ENCODE measurements at regions not wholly inside any gene's neighbourhood (a gene's known extent, or its start where the extent isn't known, plus 50 kb on each side); places are given as distances from the start of the nearest gene placed in this dataset.

DNA sequence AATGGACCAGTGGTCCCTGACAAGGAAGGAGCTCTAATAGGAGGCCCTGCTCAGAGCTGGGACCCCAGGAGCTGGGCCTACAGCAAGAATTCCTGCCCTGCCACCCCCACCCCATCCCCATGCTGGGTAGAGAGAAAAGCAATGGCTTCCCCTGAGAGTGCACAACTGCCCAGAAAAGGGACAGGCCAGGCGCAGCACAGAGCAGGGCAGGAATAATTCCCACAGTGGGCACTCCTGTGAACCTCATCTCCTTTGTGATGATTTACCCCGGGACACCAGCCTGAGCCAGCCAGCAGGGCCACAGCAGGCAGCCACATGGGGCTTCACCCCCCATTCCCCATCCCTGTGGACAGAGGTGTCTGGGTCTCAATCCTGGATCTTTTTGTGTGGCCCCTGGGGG, 104.0 kb upstream of the IQSEC1 start:
- Histone ChIP-seq H3K79me2 (ENCODE audit: control insufficient read depth, insufficient read depth, low read length) (no peaks in the 10 kb centered on the region), H3K9me1 (ENCODE audit: control insufficient read depth, insufficient read depth, low read length) (no peaks in the 10 kb centered on the region), H3K9ac (ENCODE audit: insufficient read depth in 1 of 2, low read depth in 2 of 2, low read length in 2 of 2) (no peak overlapping the region), H3K27ac (ENCODE audit: extremely low read depth, low read depth, low read length) (no peak overlapping the region), H2AFZ (ENCODE audit: low read depth, low read length) (no peak overlapping the region), H3K4me3 (no peak overlapping the region), H4K20me1 (replicated peaks; ENCODE audit: control insufficient read depth, insufficient read depth, low read length) (no peaks in the 10 kb centered on the region; the same call in none of the 2 replicates), H3K4me2 (ENCODE audit: insufficient read depth, low read length) (no peak overlapping the region), H3K4me1 (replicated peaks in 1 of 2; ENCODE audit: control insufficient read depth in 2 of 2, insufficient read depth in 2 of 2, low read length in 2 of 2) (no peaks in the 10 kb centered on the region; a peak in 1 of 5 replicates), H3K27me3 (ENCODE audit: control insufficient read depth in 2 of 2, insufficient read depth in 2 of 2, low read length in 2 of 2) (peaks cover 9 to 24% of the 10 kb centered on the region in 2 experiments; a peak in 4 of 5 replicates), H3K36me3 (ENCODE audit: control insufficient read depth, insufficient read depth, low read length) (no peaks in the 10 kb centered on the region), H3K9me3 (replicated peaks; ENCODE audit: control insufficient read depth, insufficient read depth, low read depth, low read length) (peaks cover 3% of the 10 kb centered on the region; the same call in 1 of the 2 replicates)
- BruUV-seq (replicated peaks), result no TSS peak
- DNase-seq (ENCODE audit: extremely low read depth in 1 of 4, low spot score in 3 of 4), result no peak
- 0% methylated on average over 2 of the region's 2 CpGs for WGBS (ENCODE audit: insufficient coverage, low coverage, missing lambda C conversion rate)
- CTCF ChIA-PET (ENCODE audit: low intra/inter-chr PET ratio), result no interaction called here
- TF ChIP-seq RBFOX2 (IDR thresholded peaks at IDR 0.05; ENCODE audit: low read depth, low read length) (no peak), DACH1 (IDR thresholded peaks at IDR 0.05; ENCODE audit: partially characterized antibody) (no peak), BRD4 (IDR thresholded peaks at IDR 0.05) (no peak), NFE2L1 (tag; IDR thresholded peaks at IDR 0.05; ENCODE audit: borderline replicate concordance, low read depth) (no peak), ASH1L (IDR thresholded peaks at IDR 0.05; ENCODE audit: borderline replicate concordance, low read depth, partially characterized antibody) (no peak), ETV1 (tag; conservative IDR thresholded peaks at IDR 0.05; ENCODE audit: low read depth) (no peak), GTF2A2 (tag; IDR thresholded peaks at IDR 0.05) (no peak), HCFC1 (IDR thresholded peaks at IDR 0.05; ENCODE audit: low read depth, low read length) (no peak)
- TF ChIP-seq, protein P1, sequence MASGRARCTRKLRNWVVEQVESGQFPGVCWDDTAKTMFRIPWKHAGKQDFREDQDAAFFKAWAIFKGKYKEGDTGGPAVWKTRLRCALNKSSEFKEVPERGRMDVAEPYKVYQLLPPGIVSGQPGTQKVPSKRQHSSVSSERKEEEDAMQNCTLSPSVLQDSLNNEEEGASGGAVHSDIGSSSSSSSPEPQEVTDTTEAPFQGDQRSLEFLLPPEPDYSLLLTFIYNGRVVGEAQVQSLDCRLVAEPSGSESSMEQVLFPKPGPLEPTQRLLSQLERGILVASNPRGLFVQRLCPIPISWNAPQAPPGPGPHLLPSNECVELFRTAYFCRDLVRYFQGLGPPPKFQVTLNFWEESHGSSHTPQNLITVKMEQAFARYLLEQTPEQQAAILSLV (tag; IDR thresholded peaks at IDR 0.05), result no peak
- ATAC-seq, result no peak
- intact Hi-C loops (cut with micrococcal nuclease), result no loop called here
- in situ Hi-C loops (cut with MboI), result no loop called here
- POLR2A ChIA-PET, result interaction anchor here (1.6 kb wide), 1 partner anchor 11 kb away, joined by 4 read pairs; no protein-coding TSS in a partner anchor
- FAIRE-seq, result no peak

All from K562 (cell line).